Right ventricle myocardium inferior (tissue), 1 donor: ENCODE measurements at regions not wholly inside any gene's neighbourhood (a gene's known extent, or its start where the extent isn't known, plus 50 kb on each side); places are given as distances from the start of the nearest gene placed in this dataset.

Experiments used
- ATAC-seq: fragments of 200-7000 bp; cut with Tn5 transposase; one replicate; pipeline ENCODE4 v1.9.1; 2020; ENCODE audit warnings: mild to moderate bottlenecking, moderate library complexity
- DNase-seq: peaks from one replicate; pipeline ENCODE4 v3.0.0; 2021; ENCODE audit errors: missing footprints
- intact Hi-C: fragments of 100-400 bp; cut with DNase I; formaldehyde crosslinking; loops from one replicate; pipeline ENCODE4 v1.11.0; 2022
- donor health status: DM: no; HTN: yes; CAD: no; lungs with severe emphysema.

GRCh38 chr10:130412317-130412716 lies 276.1 kb downstream of the GLRX3 start:
- DNase-seq (no peak), ATAC-seq (no peak)
- intact Hi-C loops: no loop called here

GRCh38 chr10:130416334-130417150 lies 280.4 kb downstream of the GLRX3 start:
- intact Hi-C loops: no loop called here
- no peak for DNase-seq
- ATAC-seq: no peak

DNA sequence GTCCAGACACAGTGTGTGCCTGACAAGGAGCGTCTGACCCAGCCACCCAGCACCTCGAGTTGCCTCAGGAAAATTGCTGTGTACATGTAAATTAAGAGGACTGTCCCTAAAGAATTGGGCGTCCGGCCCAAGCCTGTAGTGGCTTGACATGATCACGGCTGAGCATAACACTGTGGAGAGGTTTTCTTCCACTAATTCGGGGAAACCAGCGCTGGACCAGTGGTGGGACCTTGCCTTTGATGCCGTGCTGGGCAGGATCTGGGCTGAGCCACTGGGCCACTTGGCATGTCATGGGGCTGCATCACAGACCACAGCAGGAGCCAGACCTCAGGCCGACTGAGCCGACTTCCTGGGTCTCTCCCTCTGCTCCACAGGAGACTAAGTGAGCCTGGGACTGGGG lies 282.5 kb downstream of the GLRX3 start:
- ATAC-seq: no peak
- intact Hi-C loops: no loop called here
- peak; percentile 26 for DNase-seq

GRCh38 chr10:130421909-130422308 lies 285.7 kb downstream of the GLRX3 start:
- intact Hi-C loops: no loop called here

GRCh38 chr10:130422366-130423324 lies 286.5 kb downstream of the GLRX3 start:
- intact Hi-C loops: no loop called here

More at GRCh38 chr10:130421909-130422308, 285.7 kb downstream of the GLRX3 start:
- ATAC-seq (no peak), DNase-seq (peak; percentile 32)

DNA sequence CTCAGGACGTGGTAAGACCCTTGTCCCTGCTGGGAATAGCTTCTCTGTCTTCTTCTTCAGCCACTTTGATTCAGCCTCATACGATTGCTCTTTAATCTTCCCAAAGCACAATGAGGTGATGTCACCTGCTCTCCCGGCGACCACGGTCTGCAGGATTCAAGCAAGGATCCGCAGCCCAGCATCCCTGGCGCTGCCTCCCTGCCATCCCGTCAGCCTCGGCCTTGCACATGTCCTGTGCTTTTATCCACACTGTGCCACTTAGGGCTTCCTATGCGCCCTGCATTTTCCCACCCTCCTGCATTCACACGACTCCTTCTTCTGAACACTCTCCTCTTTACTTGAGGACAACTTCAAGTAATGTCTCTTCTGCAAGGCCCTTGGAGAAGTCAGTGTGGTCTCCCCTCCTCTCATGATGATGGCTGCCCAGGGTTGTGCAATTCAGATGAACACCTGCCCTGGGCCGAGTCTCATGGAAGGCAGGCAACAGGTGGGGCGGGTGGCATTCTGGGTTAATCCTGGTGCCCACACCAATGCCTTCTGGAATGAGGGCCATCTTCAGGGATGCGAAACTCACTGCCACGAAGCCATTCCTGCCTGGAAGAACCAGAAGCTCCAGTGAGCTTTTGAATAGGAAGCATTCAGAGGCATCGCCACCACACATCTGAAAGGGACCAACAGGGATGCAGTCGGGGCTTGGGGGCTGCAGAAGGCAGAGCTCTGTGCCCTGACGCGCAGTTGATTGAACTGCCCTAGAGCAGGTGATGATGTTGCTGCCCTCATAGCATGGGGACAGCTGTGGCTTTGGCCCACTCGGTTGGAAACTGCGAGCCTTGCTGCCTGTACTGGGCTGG lies 287.5 kb downstream of the GLRX3 start:
- ATAC-seq (no peak), DNase-seq (peak; percentile 26)
- intact Hi-C loops: no loop called here

More at GRCh38 chr10:130422366-130423324, 286.5 kb downstream of the GLRX3 start:
- ATAC-seq (no peak), DNase-seq (no peak)

- intact Hi-C loops: no loop called here
- DNase-seq (no peak), ATAC-seq (no peak)
Measured at GRCh38 chr10:130424418-130424817, 288.2 kb downstream of the GLRX3 start.

GRCh38 chr10:130425169-130425568 lies 289.0 kb downstream of the GLRX3 start:
- no peak for DNase-seq
- no peak for ATAC-seq
- intact Hi-C loops: no loop called here

DNA sequence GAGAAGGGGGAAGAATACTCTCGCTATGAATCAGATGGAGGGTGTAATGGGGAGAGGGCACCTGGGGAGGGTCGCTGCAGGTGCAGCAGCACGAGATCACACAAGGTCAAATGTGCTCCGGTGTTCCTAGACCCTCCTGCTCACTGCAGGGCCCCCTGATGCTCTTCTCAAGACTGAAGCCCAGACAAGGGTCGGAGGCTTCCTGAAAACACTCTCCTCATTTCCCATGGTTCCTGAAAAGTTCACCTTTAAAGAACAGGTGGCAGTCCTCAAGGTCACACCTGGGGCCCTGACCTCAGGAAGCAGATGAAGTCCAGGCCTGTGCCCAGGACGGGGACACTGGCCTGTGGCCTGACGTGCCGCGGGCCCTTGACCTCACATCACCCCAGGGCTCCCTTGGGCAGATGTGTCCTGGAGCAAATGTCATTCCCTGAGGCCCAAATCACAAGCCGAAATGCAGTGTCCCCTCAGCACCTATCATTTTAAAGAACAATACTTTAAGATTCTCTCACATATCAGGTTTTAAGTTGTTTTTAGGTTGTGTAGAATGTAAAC lies 289.8 kb downstream of the GLRX3 start:
- intact Hi-C loops: no loop called here
- DNase-seq: peak; percentile 23
- ATAC-seq: no peak

DNA sequence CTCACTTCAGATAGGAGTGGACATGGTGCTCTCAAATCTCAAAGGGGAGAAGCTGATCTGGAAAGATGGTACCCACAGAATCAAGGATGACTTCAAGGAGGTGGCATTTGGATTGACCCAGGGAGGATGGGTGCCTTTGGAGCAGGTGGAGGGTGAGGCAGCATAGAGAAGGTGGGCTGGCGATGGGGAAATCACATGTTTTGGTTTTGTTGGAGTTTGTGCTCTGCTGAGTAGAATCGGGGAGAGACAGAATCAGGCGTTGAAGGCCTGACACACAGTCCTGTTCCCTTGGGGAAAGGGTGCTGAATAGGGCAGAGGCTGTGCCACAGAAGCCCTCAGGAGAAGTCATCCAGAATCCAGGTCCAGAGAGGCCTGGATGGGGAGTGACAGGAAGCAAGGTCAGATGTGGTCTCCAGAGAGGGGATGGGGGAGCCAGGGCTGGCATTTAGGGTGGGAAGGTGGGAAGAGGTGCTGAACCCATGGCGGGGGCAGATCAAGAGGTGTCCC lies 291.1 kb downstream of the GLRX3 start:
- no peak for ATAC-seq
- intact Hi-C loops: no loop called here
- DNase-seq: no peak

DNA sequence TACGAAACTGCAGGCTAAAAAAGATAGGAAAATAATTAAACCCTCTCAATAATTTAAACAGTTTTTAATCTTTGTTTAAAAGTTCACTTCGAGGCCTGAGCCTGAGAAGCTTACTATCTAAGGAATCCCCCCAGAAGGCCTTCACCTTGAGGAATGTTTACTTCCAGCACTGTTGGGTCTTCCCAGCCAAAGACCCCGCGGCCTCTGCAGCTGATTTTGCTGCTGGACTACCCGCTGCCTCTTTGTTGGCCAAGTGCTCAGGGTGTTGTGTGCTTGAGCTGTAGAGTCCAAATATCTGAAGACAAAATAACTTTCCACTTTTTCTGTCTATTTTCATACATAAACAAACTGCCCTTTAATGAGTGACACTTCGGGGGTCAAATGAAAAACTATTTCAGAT lies 292.7 kb downstream of the GLRX3 start:
- ATAC-seq (no peak), DNase-seq (no peak)
- intact Hi-C loops: no loop called here

DNA sequence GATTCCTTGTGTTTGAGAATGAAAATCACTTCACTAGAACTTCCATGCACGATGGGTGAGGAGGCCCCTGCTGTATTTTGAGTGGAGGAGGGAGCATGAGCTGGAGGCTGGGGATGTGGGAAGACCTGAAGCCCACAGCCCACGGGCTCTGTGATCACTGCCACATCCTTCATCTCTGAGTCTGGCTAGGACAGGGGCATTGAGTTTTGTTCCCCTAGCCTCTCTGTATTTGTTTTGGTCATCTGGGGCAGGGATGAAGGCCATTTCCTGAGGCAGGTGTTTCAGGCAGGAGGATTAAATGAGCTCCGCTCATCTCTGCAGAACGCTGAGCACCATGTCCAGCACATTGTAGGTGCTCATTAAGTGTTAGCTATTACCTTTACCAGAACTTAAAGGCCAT lies 293.6 kb downstream of the GLRX3 start:
- intact Hi-C loops: no loop called here
- no peak for DNase-seq
- ATAC-seq: no peak

- ATAC-seq (no peak), DNase-seq (no peak)
- intact Hi-C loops: no loop called here
Measured at GRCh38 chr10:130430291-130430690, 294.1 kb downstream of the GLRX3 start.

- intact Hi-C loops: no loop called here
- ATAC-seq (no peak), DNase-seq (no peak)
Measured at GRCh38 chr10:130430852-130431704, 294.9 kb downstream of the GLRX3 start.

GRCh38 chr10:130432271-130432670 lies 296.1 kb downstream of the GLRX3 start:
- ATAC-seq: no peak
- DNase-seq: no peak
- intact Hi-C loops: no loop called here

DNA sequence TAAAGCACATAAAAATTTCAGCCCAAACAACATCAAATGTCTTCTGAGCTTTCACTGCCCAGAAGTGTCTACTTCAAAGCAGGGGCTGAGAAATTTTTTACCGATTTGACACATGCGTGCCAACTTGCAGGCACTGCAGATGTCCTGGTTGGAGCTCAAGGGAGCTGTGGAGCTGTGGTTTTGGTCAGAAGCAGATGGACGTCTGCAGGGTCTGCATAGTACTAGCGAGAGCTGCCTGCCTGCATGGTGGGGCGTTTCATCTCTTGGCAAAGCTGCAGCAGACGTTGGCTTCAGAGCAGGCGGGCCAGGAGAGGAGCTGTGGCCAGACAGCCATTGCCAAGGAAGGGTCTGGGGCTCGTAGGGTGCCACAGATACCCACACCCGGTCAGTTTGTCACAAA lies 296.7 kb downstream of the GLRX3 start:
- ATAC-seq (no peak), DNase-seq (no peak)
- intact Hi-C loops: no loop called here
